Breast epithelium (tissue), 3 donors: ENCODE measurements at regions not wholly inside any gene's neighbourhood (a gene's known extent, or its start where the extent isn't known, plus 50 kb on each side); places are given as distances from the start of the nearest gene placed in this dataset.

Experiments
- CTCF ChIP-seq, 3 donors: fragments of 450-650 bp; IDR thresholded peaks; one replicate each; pipeline ENCODE4 v1.5.1; 2016 to 2017; ENCODE audit warnings: antibody characterized with exemption in 3 of 3, mild to moderate bottlenecking in 3 of 3, moderate library complexity in 3 of 3
- POLR2A ChIP-seq: fragments of 450-650 bp; IDR thresholded peaks from one replicate; pipeline ENCODE4 v1.6.1; 2016; ENCODE audit warnings: antibody characterized with exemption, mild to moderate bottlenecking, moderate library complexity

DNA sequence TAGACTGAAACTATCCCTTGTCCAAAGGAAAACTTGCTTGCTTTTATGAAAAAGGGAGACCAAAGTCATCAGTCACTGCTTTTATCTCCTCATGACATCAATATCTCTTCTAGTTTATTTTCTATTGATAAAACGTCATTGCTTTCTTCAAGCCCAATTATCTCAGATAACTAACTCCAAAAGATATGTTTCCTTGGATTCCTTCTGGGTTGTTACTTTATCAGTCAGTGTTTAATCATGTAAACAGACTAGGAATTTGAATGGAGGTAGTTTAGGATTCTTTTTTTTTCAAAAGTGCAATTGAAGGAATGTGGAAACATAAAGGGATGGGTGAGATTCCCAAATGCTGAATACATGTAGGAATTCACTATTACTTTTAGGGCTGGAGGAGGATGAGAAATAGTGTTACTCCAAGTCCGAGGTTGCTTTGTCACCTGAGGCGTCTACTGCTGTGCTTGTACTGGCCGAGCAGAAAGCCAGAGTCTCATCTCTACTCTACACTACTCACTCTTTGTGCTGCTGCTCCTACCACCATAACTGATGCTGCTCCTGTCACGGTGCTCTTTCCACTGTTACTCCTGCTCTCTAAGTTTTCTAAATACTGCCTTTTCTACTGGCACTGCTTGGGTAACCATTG is 1697.1 kb upstream of the NUDT12 start:
- no peak for TF ChIP-seq CTCF (IDR thresholded peaks at IDR 0.05)
- TF ChIP-seq POLR2A, result no peak
